K562 (cell line): ENCODE measurements at regions not wholly inside any gene's neighbourhood (a gene's known extent, or its start where the extent isn't known, plus 50 kb on each side); places are given as distances from the start of the nearest gene placed in this dataset.

ENCODE experiments used
- ATAC-seq: fragments of 200-7000 bp; cut with Tn5 transposase; 3 replicates; pipeline ENCODE4 v1.9.1; 2020; ENCODE audit warnings: moderate library complexity
- BruUV-seq: library from RNA; stranded (reverse); fragments of 400-500 nt; replicated peaks from 2 replicates; lab custom pipeline; 2021; lab: Mats Ljungman, UMichigan
- CTCF ChIA-PET: fragments of 300-600 bp; formaldehyde crosslinking; extraction: SDS; loops from one replicate; lab custom pipeline; 2021; ENCODE audit warnings: low intra/inter-chr PET ratio; lab: Yijun Ruan, JAX
- POLR2A ChIA-PET: fragments of 300-600, 350-650 bp; sonication (Branson Sonifier 250); formaldehyde crosslinking; extraction: SDS; loops from one replicate; lab custom pipeline; 2021; ENCODE audit warnings: antibody characterized with exemption, inconsistent platforms; lab: Yijun Ruan, JAX
- DNase-seq, 4 experiments: peaks; one replicate each; pipeline versions ENCODE4 v3.0.0 to v3.0.0-alpha.2; 2011 to 2018; ENCODE audit warnings: low spot score in 3 of 4, mixed read lengths in 3 of 4; ENCODE audit errors: extremely low read depth in 1 of 4
- FAIRE-seq: peaks from 2 replicates; lab custom pipeline; 2011; peaks lifted over from hg19 to GRCh38; lab: Jason Lieb, UNC
- H2AFZ ChIP-seq: 2 replicates; pipeline ENCODE4 v1.6.0; 2011; ENCODE audit warnings: low read depth, low read length, control low read depth, inconsistent platforms
- H3K27ac ChIP-seq: fragments of 200-600 bp; 3 replicates; pipeline ENCODE4 v1.8.0; 2011; ENCODE audit warnings: low read depth, mild to moderate bottlenecking, control low read depth, inconsistent platforms, low read length, moderate library complexity, mixed read lengths; ENCODE audit errors: extremely low read depth
- H3K27me3 ChIP-seq, 2 experiments: fragments of 300-600 bp in 1 of 2; 2 replicates in 1 of 2; 3 replicates in 1 of 2; pipeline versions ENCODE4 v1.6.0 to v1.8.0; 2011; ENCODE audit warnings: inconsistent platforms in 2 of 2, low read length in 2 of 2, mild to moderate bottlenecking in 1 of 2, mixed read lengths in 1 of 2, moderate library complexity in 1 of 2; ENCODE audit not compliant: control insufficient read depth in 2 of 2, insufficient read depth in 2 of 2
- H3K36me3 ChIP-seq: fragments of 300-600 bp; 3 replicates; pipeline ENCODE4 v1.8.0; 2011; ENCODE audit warnings: mild to moderate bottlenecking, low read length, inconsistent platforms; ENCODE audit not compliant: control insufficient read depth, insufficient read depth
- H3K4me1 ChIP-seq, 2 experiments: fragments of 200-600 bp in 1 of 2; replicated peaks in 1 of 2; 2 replicates in 1 of 2; 3 replicates in 1 of 2; pipeline versions ENCODE4 v1.5.1 to v1.8.0; 2011; ENCODE audit warnings: inconsistent platforms in 2 of 2, low read length in 2 of 2, mild to moderate bottlenecking in 1 of 2, mixed read lengths in 1 of 2, moderate library complexity in 1 of 2; ENCODE audit not compliant: control insufficient read depth in 2 of 2, insufficient read depth in 2 of 2
- H3K4me2 ChIP-seq: 2 replicates; pipeline ENCODE4 v1.6.1; 2011; ENCODE audit warnings: low read length, control low read depth, inconsistent platforms, mixed read lengths; ENCODE audit not compliant: insufficient read depth
- H3K4me3 ChIP-seq: fragments of 200-600 bp; sonication (generic), shearing (Covaris generic); 2 replicates; pipeline ENCODE4 v1.5.1; 2016; ENCODE audit warnings: control low read depth, inconsistent platforms
- H3K79me2 ChIP-seq: fragments of 200-600 bp; 3 replicates; pipeline ENCODE4 v1.8.0; 2011; ENCODE audit warnings: low read length, inconsistent platforms; ENCODE audit not compliant: control insufficient read depth, insufficient read depth
- H3K9ac ChIP-seq, 2 experiments: 2 replicates each; pipeline versions ENCODE4 v1.6.0 to v1.6.1; 2011; ENCODE audit warnings: low read depth in 2 of 2, low read length in 2 of 2, control low read depth in 1 of 2, inconsistent platforms in 1 of 2, mild to moderate bottlenecking in 1 of 2, mixed read lengths in 1 of 2; ENCODE audit not compliant: insufficient read depth in 1 of 2
- H3K9me1 ChIP-seq: one replicate; pipeline ENCODE4 v1.6.0; 2011; ENCODE audit warnings: inconsistent platforms, mild to moderate bottlenecking, low read length, moderate library complexity; ENCODE audit not compliant: control insufficient read depth, insufficient read depth
- H3K9me3 ChIP-seq: replicated peaks from 2 replicates; pipeline ENCODE4 v1.5.1; 2011; ENCODE audit warnings: low read depth, low read length, inconsistent platforms; ENCODE audit not compliant: control insufficient read depth, insufficient read depth
- H4K20me1 ChIP-seq: replicated peaks from 2 replicates; pipeline ENCODE4 v1.6.1; 2011; ENCODE audit warnings: low read length, inconsistent platforms, mixed read lengths; ENCODE audit not compliant: control insufficient read depth, insufficient read depth
- E2F4 ChIP-seq: sonication (generic); formaldehyde crosslinking; IDR thresholded peaks from 2 replicates; pipeline ENCODE4 v1.8.0; 2022; ENCODE audit warnings: mild to moderate bottlenecking, low read depth, missing genetic modification reagents
- FOXP4 ChIP-seq: sonication (generic); formaldehyde crosslinking; IDR thresholded peaks from 2 replicates; pipeline ENCODE4 v1.8.0; 2022; ENCODE audit warnings: mild to moderate bottlenecking, missing genetic modification reagents, borderline replicate concordance
- HIVEP1 ChIP-seq: fragments of 250-450 bp; sonication (Bioruptor Pico); IDR thresholded peaks from 2 replicates; pipeline ENCODE4 v1.4.0; 2020; ENCODE audit warnings: mild to moderate bottlenecking
- KLF1 ChIP-seq: fragments of 450-650 bp; IDR thresholded peaks from 2 replicates; pipeline ENCODE4 v1.6.1; 2016; ENCODE audit warnings: missing genetic modification characterization, missing compliant biosample characterization
- MAZ ChIP-seq, 2 experiments: fragments of 450-650 bp in 1 of 2; sonication (generic) in 1 of 2; formaldehyde crosslinking; IDR thresholded peaks in 1 of 2; conservative IDR thresholded peaks in 1 of 2; 2 replicates each; pipeline versions ENCODE4 v1.4.0 to v1.5.0; 2020; ENCODE audit warnings: mild to moderate bottlenecking in 1 of 2, missing genetic modification reagents in 1 of 2
- NCOA1 ChIP-seq: fragments of 450-650 bp; IDR thresholded peaks from 2 replicates; pipeline ENCODE4 v1.6.1; 2016; ENCODE audit warnings: low read depth
- PTTG1 ChIP-seq: fragments of 450-650 bp; IDR thresholded peaks from 2 replicates; pipeline ENCODE4 v1.6.1; 2016; ENCODE audit warnings: low read depth, mild to moderate bottlenecking, missing genetic modification characterization, missing compliant biosample characterization
- RAD51 ChIP-seq: fragments of 450-650 bp; IDR thresholded peaks from 2 replicates; pipeline ENCODE4 v1.7.1; 2016; ENCODE audit warnings: low read depth, mild to moderate bottlenecking, borderline replicate concordance
- ZNF696 ChIP-seq: fragments of 250-450 bp; sonication (Bioruptor Pico); conservative IDR thresholded peaks from 2 replicates; pipeline ENCODE4 v1.4.0; 2020; ENCODE audit warnings: mild to moderate bottlenecking, moderate library complexity
- WGBS: fragments of 100-300 bp; shearing (Covaris generic); methylation state at CpG from one replicate; pipeline ENCODE4 v1.1.6; 2016; ENCODE audit warnings: low coverage, mixed read lengths; ENCODE audit not compliant: insufficient coverage; ENCODE audit errors: missing lambda C conversion rate; 5-methylcytosine and 5-hydroxymethylcytosine counted together
- in situ Hi-C: fragments of 300-500 bp; cut with MboI; formaldehyde crosslinking; loops from 4 replicates; pipeline ENCODE4 v1.15.0; 2018; ENCODE audit warnings: inconsistent platforms, mixed read lengths
- intact Hi-C: fragments of 100-400 bp; cut with micrococcal nuclease; formaldehyde crosslinking; loops from 2 replicates; pipeline ENCODE4 v1.14.2; 2022
- TF ChIP-seq, protein P1 (sequence below): IDR thresholded peaks from 3 replicates; pipeline ENCODE4 v1.6.1; 2011; ENCODE audit warnings: borderline replicate concordance, mild to moderate bottlenecking; ENCODE audit not compliant: insufficient read length, insufficient read depth
- TF ChIP-seq, protein P2 (sequence below): sonication (generic); formaldehyde crosslinking; IDR thresholded peaks from 2 replicates; pipeline ENCODE4 v1.8.0; 2022; ENCODE audit warnings: mild to moderate bottlenecking, missing genetic modification reagents

- POLR2A ChIA-PET: no interaction called here
- TF ChIP-seq KLF1 (tag): no peak
- TF ChIP-seq, protein P1, sequence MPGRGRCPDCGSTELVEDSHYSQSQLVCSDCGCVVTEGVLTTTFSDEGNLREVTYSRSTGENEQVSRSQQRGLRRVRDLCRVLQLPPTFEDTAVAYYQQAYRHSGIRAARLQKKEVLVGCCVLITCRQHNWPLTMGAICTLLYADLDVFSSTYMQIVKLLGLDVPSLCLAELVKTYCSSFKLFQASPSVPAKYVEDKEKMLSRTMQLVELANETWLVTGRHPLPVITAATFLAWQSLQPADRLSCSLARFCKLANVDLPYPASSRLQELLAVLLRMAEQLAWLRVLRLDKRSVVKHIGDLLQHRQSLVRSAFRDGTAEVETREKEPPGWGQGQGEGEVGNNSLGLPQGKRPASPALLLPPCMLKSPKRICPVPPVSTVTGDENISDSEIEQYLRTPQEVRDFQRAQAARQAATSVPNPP: no peak
- no peak for TF ChIP-seq PTTG1
- no peak for TF ChIP-seq NCOA1
- TF ChIP-seq MAZ (CRISPR knock-in tag; conservative IDR thresholded peaks at IDR 0.05 in 1 of 2, IDR thresholded peaks at IDR 0.05 in 1 of 2): no peak
- TF ChIP-seq HIVEP1 (CRISPR knock-in tag): no peak
- no peak for TF ChIP-seq RAD51
- no peak for TF ChIP-seq ZNF696 (CRISPR knock-in tag)
- TF ChIP-seq, protein P2, sequence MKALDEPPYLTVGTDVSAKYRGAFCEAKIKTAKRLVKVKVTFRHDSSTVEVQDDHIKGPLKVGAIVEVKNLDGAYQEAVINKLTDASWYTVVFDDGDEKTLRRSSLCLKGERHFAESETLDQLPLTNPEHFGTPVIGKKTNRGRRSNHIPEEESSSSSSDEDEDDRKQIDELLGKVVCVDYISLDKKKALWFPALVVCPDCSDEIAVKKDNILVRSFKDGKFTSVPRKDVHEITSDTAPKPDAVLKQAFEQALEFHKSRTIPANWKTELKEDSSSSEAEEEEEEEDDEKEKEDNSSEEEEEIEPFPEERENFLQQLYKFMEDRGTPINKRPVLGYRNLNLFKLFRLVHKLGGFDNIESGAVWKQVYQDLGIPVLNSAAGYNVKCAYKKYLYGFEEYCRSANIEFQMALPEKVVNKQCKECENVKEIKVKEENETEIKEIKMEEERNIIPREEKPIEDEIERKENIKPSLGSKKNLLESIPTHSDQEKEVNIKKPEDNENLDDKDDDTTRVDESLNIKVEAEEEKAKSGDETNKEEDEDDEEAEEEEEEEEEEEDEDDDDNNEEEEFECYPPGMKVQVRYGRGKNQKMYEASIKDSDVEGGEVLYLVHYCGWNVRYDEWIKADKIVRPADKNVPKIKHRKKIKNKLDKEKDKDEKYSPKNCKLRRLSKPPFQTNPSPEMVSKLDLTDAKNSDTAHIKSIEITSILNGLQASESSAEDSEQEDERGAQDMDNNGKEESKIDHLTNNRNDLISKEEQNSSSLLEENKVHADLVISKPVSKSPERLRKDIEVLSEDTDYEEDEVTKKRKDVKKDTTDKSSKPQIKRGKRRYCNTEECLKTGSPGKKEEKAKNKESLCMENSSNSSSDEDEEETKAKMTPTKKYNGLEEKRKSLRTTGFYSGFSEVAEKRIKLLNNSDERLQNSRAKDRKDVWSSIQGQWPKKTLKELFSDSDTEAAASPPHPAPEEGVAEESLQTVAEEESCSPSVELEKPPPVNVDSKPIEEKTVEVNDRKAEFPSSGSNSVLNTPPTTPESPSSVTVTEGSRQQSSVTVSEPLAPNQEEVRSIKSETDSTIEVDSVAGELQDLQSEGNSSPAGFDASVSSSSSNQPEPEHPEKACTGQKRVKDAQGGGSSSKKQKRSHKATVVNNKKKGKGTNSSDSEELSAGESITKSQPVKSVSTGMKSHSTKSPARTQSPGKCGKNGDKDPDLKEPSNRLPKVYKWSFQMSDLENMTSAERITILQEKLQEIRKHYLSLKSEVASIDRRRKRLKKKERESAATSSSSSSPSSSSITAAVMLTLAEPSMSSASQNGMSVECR: no peak
- no peak for TF ChIP-seq E2F4
- TF ChIP-seq FOXP4 (CRISPR knock-in tag): no peak
- TF ChIP-seq, all 486 proteins: peak for 0
- Histone ChIP-seq H3K9me3 (no peaks in the 10 kb centered on the region), H3K4me1 (no peaks in the 10 kb centered on the region), H3K27ac (no peak overlapping the region), H3K4me2 (no peak overlapping the region), H3K79me2 (no peaks in the 10 kb centered on the region), H3K9ac (no peak overlapping the region), H3K4me3 (no peak overlapping the region), H3K9me1 (no peaks in the 10 kb centered on the region), H2AFZ (no peak overlapping the region), H4K20me1 (no peaks in the 10 kb centered on the region), H3K36me3 (no peaks in the 10 kb centered on the region), H3K27me3 (no peaks in the 10 kb centered on the region)
- FAIRE-seq: no peak
- no peak for DNase-seq
- no peak for ATAC-seq
- intact Hi-C loops (no loop called here), in situ Hi-C loops (no loop called here)
- CTCF ChIA-PET: no interaction called here
- no TSS peak for BruUV-seq
- whole genome bisulfite sequencing: 2% methylated on average over 2 of the region's 2 CpGs
Observed at GRCh38 chr15:53861792-53862191, 102.3 kb upstream of the WDR72 start.
